Iris pigment epithelial cell (primary cell): ENCODE measurements at regions not wholly inside any gene's neighbourhood (a gene's known extent, or its start where the extent isn't known, plus 50 kb on each side); places are given as distances from the start of the nearest gene placed in this dataset.
"Not testable (repeated sequence)": the region's sequence is repeated elsewhere in the genome, so short reads cannot be mapped to it uniquely, and the experiment has no call there.

Source experiments
- DNase-seq: peaks from one replicate; pipeline ENCODE4 v3.0.0-alpha.2; 2011; ENCODE audit warnings: low read depth

DNA sequence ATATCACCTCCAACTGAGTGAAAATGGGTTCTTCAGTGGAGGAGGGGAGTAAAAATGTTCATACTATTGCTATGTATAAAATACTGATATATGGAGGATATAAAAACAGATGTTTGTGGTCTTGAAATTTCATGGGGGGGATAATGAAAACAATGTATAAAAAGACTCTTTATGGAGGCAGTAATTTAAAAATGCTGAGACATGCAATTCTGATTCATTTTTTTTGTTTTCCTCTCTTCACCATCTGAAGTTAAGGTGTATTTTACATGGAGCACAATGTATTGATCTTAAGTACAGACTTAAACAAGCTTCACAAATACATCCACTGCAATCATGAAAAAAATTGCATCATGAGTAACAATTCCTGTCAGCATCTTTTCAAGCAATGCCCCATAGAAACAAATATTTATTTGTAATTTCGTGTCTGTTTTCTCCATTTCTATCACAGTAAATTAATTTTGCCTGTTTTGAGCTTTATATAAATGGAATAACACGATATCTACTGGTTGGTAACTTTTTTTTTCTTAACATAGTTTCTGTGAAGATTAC is 393.2 kb upstream of the ZNF804A start:
- DNase-seq: no peak

DNA sequence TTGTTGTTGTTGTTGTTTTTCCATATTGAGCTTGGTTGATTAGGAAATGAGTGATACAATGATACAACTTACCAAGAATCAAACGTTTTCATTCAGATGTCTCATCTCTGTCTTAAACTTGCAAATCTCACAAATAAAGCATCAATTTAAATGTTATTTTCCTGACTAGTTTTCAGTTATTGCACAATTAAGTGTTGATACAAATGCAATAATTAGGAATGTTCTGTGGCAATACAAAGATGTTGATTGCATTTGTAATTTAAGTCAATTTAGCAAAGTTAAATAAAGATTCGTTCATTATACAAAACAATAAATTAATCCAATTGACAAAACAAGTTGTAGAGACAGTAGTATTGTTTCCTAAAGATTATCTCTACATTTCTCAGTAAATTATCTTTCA is 392.3 kb upstream of the ZNF804A start:
- DNase-seq: no peak

DNA sequence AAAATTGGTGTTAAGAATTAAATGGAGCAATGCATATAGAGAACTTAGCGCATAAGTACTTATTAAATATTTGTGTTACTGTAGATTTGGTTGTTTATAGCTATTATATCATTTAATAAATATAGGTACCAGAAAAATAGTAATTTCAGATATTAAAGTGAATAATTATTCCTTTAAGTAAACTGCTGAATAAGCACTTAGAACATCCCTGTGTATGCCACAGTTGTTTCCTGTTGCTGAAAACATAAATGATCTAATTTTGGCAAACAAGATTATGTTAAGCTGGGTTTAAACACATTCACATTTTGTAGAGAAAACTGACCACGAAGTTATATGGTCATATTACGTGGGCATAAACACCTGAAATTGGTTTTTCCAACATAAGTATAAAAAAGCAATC is 388.0 kb upstream of the ZNF804A start:
- DNase-seq: no peak

DNA sequence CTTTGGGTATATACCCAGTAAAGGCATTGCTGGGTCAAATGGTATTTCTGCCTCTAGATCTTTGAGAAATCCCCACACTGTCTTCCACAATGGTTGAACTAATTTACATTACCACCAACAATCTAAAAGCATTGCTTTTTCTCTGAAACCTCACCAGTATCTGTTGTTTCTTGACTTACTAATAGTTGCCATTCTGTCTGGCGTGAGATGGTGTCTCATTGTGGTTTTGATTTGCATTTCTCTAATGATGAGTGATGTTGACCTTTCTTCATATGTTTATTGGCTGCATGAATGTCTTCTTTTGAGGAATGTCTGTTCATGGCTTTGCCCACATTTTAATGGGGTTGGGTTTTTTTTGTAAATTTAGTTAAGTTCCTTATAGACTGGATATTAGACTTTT is 382.6 kb upstream of the ZNF804A start:
- DNase-seq: no peak

DNA sequence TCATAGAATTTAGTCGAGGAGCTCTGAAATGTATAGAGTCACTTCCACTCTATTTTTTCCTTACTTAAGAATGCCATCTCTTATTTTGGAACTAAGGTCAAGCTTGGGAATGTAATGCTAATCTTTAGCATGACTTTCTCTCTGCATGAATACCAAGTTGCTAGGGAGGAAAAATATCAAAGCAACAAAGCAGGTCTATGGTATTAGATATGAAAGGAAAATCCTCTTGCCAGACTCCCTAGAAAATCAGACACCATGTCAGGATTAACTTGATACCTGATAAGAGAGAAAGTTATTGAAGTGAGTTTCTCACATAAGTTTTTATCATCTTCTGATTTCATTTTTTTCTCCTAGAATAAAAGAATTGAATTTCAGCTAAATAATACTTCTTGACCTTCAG is 341.7 kb upstream of the ZNF804A start:
- no peak for DNase-seq

DNA sequence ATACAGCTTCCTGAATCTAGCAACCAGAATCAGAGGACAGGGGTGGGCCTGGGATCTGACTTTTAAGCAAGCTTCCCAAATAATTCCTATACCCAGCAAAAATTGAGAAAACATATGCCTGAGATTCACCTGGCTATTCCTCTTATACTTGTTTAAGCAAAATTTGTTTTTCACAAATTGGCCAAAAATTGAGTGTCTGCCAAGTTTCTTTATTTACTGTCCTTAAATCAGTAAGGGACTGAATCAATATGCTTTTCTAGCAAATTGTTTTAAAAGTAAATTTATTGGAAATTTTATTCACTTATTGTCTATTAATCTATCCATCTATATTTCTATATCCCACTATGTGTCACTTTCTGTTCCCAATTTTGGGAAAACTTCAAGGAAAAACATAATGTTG is 337.0 kb upstream of the ZNF804A start:
- DNase-seq: no peak

DNA sequence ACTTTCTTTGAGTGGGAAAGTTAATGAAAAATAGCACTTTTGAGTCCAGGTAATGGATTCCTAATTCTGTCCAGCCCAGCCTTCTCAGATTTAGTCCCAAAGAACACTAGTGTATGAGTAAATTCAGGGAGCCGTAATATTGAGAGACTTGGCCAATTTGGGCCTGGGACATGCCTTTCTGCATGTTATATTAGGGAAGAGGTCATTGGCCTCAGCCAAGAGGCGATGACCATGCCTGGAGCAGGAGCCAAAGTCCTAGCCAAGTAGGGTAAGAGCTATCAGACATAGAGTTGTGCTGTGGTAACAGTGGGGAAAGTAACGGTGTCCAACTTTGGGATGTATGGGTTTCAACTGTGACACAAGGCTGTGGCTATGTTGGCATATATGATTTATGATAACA is 336.5 kb upstream of the ZNF804A start:
- no peak for DNase-seq

DNA sequence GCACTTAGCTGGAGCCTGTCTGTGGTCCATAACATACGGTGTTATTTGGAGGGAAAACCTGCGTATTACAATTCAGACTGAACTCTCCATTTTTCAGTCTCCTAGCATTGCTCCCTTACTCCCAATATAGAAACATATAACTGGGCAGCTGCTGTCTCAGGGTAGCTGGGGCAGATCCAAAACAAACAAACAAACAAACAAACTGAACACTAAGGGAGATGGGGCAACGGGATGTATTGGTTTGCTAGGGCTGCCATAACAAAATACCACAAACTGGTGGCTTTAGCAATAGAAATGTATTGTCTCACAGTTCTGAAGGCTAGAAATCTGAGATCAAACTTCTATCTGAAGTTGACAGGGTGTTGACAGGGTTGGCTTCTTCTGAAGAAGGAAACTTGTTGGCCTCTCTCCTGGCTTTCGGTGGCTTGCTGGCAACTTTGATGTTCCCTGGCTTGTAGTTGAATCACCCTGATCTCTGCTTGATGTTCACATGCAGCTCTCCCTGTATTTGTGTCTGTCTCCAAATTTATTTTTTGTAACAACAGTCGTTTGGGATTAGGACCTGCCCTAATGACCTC is 329.3 kb upstream of the ZNF804A start:
- DNase-seq: no peak

DNA sequence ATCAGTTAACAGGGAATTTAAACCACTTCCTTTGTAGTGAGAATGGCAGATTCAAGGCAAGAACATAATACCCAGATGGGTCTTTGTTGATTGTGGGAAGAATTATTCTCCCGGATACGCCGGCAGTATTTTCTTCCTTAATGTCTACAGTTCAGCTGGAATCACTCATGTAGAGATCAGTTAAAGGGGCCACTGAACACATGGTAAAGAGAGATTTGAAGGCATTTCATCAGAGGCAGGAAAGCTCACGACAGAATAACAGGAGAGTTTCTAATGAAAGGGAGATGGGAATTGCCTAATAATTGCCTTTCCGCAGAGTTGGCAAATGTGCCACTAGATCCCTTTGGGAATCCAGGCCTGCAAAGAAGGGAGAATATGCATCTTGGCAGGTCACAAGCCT is 327.7 kb upstream of the ZNF804A start:
- no peak for DNase-seq

DNA sequence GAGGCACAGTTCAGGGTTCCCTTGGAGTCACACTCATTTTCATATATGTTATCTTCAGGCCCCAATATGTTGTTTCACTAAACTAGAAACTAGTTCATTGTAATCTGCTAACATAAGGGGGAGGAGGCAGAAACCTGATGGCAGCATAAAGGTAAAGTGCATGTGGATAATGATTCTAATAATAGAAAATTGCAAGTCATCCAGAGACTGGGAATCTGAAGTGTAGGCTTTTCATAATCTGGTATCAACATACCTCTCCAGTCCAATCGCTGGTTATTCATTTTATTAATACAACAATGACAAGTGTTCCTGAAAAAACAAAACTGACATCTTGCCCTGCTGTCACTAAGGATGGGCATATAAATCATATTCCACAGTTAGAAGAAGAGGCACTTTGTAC is 326.3 kb upstream of the ZNF804A start:
- DNase-seq: no peak

DNA sequence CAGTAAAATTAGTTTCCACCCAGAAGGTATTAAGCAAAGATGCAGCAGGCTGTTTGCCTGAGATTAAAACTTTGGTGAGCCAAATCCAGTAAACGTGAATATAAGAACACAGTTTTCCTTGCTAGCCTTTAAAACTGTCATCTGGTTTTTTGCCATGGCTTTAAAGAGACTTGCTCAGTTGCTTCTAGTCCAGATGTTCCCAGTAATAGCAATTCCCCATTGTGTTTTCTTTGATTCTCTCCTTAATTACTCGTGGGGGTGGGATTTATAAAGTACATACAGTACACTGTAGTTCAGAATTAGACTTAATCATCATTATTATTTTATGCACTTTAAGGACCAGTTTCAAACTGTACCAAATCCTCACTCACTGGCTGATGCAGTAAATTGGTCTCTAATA is 303.5 kb upstream of the ZNF804A start:
- no peak for DNase-seq

DNA sequence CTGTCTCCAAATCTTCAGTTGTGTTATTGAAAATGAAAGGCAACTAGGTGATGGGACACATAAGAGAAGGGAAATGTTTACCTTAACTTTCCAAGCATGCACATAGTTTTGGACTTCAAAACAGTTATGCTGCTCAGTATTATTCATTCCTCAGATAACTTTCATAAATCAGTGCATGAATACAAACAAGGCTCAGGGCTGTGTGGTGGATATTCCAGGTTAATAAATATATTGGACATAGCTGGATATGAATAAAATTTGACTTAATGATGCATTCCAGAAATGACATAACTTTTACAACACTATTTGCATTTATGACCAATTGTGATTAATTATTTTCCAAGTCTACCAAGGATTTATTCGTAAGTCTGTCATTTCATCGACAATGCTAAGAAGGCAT is 301.2 kb upstream of the ZNF804A start:
- no peak for DNase-seq

DNA sequence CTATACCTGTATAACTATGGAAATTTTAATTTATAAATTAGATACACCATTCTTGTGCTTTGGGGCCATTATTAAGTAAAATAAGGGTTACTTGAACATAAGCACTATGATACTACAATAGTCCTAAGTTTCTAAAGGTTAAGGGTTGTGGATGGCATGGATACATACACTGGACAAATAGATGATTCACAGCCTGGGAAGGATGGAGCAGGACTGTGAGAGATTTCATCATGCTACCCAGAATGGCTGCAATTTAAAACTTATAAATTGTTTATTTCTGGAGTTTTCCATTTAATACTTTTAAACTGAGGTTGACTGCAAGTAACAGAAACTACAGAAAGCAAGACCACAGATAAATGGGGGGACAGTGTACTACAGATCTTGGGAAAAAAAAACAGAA is 295.8 kb upstream of the ZNF804A start:
- DNase-seq: peak; percentile 6

DNA sequence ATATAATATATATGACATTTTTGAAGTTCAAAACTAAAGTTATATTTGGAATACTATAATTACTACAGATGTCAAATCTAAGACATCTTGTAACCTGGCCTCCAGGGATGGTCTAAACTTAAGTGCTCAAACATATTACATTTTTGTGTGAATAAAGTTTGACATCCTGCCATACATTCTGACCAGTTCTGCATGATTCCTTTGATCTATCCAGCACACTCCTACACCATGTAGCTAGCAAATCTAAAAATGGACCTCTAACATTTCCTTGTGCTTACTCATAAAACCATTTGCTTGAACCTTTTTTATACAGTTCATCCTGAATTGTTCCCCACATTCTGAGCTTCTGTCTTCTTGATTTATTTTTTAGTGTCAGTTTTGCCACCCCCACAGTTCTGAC is 294.3 kb upstream of the ZNF804A start:
- peak; percentile 12 for DNase-seq

DNA sequence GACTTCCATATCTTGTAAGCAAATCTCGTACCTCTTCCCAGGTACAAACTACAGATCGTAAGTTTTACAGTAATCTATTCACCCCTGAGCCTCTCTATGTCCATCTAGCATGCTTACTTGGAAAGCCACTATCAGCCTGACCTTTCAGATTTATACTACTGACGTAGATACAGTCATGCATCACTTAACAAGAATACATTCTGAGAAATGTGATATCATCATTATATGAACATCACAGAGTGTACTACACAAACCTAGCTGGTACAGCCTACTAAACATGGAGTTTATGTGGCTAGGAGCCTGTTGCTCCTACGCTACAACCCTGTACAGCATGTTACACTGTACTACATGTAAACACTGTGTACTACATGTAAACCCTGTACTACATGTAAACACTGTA is 293.2 kb upstream of the ZNF804A start:
- DNase-seq: no peak

DNA sequence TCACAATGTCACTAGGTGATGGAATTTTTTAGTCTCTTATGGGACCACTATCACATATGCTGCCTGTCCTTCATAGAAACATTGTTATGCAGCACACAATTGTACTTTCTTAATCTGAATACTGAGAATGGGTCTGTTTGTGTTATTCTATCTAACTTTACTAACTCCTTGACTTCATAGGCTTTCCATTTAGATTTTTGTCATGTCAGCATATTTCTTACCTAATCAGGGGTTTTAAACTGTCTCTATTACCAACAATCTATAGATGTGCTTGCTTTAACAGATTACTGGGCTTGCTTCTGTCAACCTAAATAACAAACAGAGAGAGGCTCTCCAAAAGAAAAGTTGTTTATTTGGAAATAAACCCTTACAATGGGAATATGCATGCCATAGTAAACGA is 289.6 kb upstream of the ZNF804A start:
- DNase-seq: no peak

DNA sequence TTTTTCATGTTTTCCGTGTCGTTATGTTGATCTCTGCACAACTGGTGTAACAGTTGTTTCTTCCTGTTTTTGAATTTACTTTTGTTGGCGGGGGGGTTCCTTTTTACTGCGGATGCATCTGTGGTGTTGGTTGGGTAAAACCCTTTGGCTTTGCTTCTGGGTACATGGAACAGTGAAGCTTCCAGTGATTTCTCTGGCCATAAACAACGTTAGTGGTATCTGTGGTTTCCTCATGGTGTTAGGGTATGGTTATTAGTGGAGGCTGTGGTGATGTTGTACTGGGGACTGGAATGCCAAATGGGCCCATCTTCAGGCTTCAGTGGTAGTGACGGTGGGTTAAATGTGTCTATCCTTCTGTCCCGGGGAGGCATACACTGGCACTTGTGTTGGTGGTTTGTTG is 285.4 kb upstream of the ZNF804A start:
- no peak for DNase-seq

DNA sequence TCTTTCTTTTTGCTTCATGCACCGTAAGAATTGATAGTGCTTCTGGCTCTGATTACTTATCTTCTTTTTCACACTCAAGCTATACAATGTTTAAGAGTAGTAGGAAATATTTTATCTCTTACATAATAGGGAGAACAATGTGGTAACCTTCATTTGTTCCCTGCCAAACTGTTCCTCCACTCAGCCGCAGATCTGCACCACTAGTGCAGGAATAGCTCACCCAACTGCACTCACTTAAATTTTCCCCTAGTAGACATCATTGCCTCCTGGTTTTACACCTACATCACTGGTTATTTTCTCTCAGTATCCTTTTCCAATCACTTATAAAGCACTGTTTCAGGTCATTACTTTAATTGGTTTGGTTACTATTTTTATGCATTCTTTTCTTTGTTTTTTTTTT is 283.5 kb upstream of the ZNF804A start:
- no peak for DNase-seq

DNA sequence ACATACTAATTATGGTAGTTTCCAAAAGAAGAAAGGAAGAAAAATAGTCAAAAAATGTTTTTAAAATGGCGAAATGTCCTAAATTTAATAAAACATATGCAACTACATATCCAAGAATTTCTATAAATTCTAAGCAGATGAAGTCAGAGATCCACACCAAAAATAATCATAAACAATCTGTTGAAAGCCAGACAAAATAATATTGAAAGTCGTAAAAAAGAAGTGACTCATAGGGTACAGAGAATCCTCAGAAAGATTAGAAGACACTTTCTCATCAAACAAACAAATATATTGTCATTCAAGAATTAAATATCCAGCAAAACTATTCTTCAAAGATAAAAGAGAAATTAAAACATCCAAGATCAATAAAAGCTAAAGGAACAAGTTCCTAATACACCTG is 281.4 kb upstream of the ZNF804A start:
- peak; percentile 4 for DNase-seq

DNA sequence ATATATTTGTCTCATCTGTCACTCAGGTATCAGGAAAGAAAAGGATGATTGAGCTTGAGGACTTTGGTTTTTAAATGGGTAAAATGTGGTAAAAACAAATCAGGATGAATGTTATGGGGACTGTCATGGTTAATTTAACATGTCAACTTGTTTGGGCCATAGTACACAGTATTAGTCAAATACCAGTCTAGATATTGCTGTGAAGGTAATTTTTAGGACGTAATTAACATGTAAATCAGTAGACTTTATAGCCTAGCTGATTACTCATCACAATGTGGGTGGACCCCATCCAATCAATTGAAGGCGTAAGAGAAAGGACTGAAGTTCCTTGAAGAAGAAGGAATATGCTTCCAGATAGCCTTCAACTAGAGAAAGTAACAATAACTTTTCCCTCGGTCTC is 275.7 kb upstream of the ZNF804A start:
- DNase-seq: no peak

DNA sequence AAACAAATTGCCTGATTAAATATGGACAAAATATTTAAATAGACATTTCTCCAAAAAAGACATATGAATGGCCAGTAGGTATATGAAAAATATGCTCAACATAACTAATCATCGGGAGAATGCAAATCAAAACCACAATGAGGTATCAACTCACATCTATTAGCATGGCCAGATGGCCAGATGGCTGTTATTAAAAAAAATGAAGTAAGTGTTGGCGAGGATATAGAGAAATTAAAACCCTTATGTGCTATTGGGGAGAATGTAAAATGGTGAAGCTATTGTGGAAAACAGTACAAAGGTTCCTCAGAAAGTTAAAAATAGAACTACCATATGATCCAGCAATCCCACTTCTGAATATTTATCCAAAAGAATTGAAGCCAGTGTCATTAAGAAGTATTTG is 272.3 kb upstream of the ZNF804A start:
- DNase-seq: no peak

DNA sequence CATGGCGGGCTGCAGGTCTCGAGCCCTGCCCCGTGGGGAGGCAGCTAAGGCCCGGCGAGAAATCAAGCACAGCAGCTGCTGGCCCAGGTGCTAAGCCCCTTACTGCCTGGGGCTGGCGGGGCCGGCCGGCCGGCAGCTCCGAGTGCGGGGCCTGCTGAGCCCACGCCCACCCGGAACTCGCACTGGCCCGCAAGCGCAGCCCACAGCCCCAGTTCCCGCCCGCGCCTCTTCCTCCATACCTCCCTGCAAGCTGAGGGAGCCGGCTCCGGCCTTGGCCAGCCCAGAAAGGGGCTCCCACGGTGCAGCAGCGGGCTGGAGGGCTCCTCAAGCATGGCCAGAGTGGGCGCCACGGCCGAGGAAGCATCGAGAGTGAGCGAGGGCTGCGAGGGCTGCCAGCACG is 270.5 kb upstream of the ZNF804A start:
- not testable (repeated sequence) for DNase-seq

DNA sequence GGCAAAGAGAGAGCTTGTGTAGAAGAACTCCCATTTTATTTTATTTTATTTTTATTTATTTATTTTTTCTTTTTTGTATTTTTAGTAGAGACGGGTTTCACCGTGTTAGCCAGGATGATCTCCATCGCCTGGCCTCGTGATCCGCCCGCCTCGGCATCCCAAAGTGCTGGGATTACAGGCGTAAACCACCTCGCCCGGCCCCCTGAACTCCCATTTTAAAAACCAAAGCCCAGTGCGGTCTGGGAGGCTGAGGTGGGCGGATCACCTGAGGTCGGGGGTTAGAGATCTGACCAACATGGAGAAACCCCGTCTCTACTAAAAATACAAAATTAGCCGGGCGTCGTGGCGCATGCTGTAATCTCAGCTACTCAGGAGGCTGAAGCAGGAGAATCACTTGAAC is 267.8 kb upstream of the ZNF804A start:
- DNase-seq: not testable (repeated sequence)

DNA sequence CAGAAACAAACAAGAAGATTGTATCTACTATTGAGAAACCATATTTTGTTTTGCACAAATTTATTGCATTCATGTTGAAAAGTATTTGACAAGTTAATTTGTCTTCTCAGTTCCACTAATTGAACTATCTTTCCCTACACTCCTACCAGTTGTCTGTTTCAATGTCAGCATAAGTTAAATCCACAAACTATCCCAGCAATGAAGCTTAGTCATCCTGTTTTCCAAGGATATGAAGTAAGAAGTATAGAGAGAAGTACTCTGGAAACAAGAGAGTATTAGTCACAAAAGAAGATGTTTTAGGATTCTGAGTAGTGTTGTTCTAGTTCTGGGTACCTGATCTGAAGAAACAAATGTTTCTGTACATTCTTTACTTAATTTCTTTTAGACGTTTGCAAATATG is 261.6 kb upstream of the ZNF804A start:
- DNase-seq: peak; percentile 20

DNA sequence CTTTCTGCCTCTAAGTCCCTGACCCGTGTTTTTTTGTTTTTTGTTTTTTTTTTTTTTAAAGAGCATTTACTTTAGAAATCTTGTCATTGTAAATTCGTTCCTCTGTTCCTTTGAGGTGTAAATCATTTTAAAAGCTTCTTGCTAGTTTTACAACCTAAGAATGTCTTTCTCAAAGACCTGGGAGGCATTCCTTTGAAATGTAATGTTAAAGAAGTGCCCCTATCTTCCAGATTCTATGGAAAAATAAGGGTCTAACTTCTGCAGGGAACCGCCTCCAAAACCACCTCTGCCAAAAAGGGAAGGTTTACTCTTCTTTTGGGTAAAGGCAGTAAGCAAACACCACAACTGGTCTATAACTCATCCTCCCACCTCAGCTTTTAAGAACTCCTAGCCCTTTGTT is 259.6 kb upstream of the ZNF804A start:
- no peak for DNase-seq
